DND-41 (cell line): ENCODE measurements at regions not wholly inside any gene's neighbourhood (a gene's known extent, or its start where the extent isn't known, plus 50 kb on each side); places are given as distances from the start of the nearest gene placed in this dataset.

ENCODE experiments used
- ATAC-seq: fragments of 200-7000 bp; cut with Tn5 transposase; 3 replicates; pipeline ENCODE4 v1.9.1; 2021; ENCODE audit warnings: low read depth; ENCODE audit not compliant: insufficient read depth
- DNase-seq: peaks from one replicate; pipeline ENCODE4 v3.0.0-alpha.2; 2020
- H2AFZ ChIP-seq: 2 replicates; pipeline ENCODE4 v1.6.0; 2012; ENCODE audit warnings: low read depth, low read length
- H3K27ac ChIP-seq: 2 replicates; pipeline ENCODE4 v1.5.1; 2012; ENCODE audit warnings: low read length, inconsistent platforms
- H3K27me3 ChIP-seq: fragments of 200-600 bp; sonication (generic); 2 replicates; pipeline ENCODE4 v1.6.0; 2012; ENCODE audit warnings: low read length, mild to moderate bottlenecking, inconsistent platforms; ENCODE audit not compliant: insufficient read depth, poor library complexity
- H3K36me3 ChIP-seq: 2 replicates; pipeline ENCODE4 v1.5.1; 2012; ENCODE audit warnings: low read length, inconsistent platforms; ENCODE audit not compliant: insufficient read depth
- H3K4me1 ChIP-seq: 2 replicates; pipeline ENCODE4 v1.5.1; 2012; ENCODE audit warnings: mild to moderate bottlenecking, low read length; ENCODE audit not compliant: insufficient read depth
- H3K4me2 ChIP-seq: 2 replicates; pipeline ENCODE4 v1.6.0; 2012; ENCODE audit warnings: mild to moderate bottlenecking, moderate library complexity, low read length, inconsistent platforms; ENCODE audit not compliant: insufficient read depth
- H3K4me3 ChIP-seq, 2 experiments: fragments of 200-600 bp in 1 of 2; shearing (Covaris generic) in 1 of 2; 2 replicates each; pipeline ENCODE4 v1.5.1; 2012 to 2016; ENCODE audit warnings: inconsistent platforms in 2 of 2, low read length in 2 of 2, mild to moderate bottlenecking in 2 of 2, low read depth in 1 of 2, moderate library complexity in 1 of 2
- H3K79me2 ChIP-seq: 2 replicates; pipeline ENCODE4 v1.6.0; 2012; ENCODE audit warnings: low read length, inconsistent platforms; ENCODE audit not compliant: insufficient read depth
- H3K9ac ChIP-seq: 2 replicates; pipeline ENCODE4 v1.6.0; 2012; ENCODE audit warnings: low read depth, mild to moderate bottlenecking, inconsistent platforms, low read length, moderate library complexity
- H3K9me3 ChIP-seq: 2 replicates; pipeline ENCODE4 v1.5.1; 2012; ENCODE audit warnings: low read length, moderate library complexity, mild to moderate bottlenecking, inconsistent platforms; ENCODE audit not compliant: insufficient read depth, severe bottlenecking
- H4K20me1 ChIP-seq: 2 replicates; pipeline ENCODE4 v1.6.0; 2012; ENCODE audit warnings: low read length; ENCODE audit not compliant: insufficient read depth
- CTCF ChIP-seq: IDR thresholded peaks from 2 replicates; pipeline ENCODE4 v1.5.1; 2012; ENCODE audit warnings: borderline replicate concordance, low read length, moderate library complexity, mild to moderate bottlenecking; ENCODE audit not compliant: poor library complexity, severe bottlenecking; ENCODE audit errors: extremely low read depth
- EZH2 ChIP-seq: IDR thresholded peaks from 3 replicates; pipeline ENCODE4 v1.6.1; 2012; ENCODE audit warnings: borderline replicate concordance, low read depth, mild to moderate bottlenecking, moderate library complexity, low read length, inconsistent platforms; ENCODE audit not compliant: severe bottlenecking

GRCh38 chr7:153457746-153458145 is 594.5 kb upstream of the DPP6 start:
- H4K20me1 ChIP-seq = no peaks in the 10 kb centered on the region
- H3K9me3 ChIP-seq = peaks cover 13% of the 10 kb centered on the region
- no peak overlapping the region for H3K9ac ChIP-seq
- H3K4me1 ChIP-seq = no peaks in the 10 kb centered on the region
- H3K27ac ChIP-seq = no peak overlapping the region
- no peak overlapping the region for H3K4me2 ChIP-seq
- H3K27me3 ChIP-seq = no peaks in the 10 kb centered on the region
- no peaks in the 10 kb centered on the region for H3K79me2 ChIP-seq
- TF ChIP-seq CTCF (no peak), EZH2 (no peak)
- DNase-seq = no peak
- no peak overlapping the region for H2AFZ ChIP-seq
- no peak overlapping the region for H3K4me3 ChIP-seq
- no peaks in the 10 kb centered on the region for H3K36me3 ChIP-seq
- ATAC-seq = no peak

- no peak overlapping the region for H3K4me2 ChIP-seq
- H3K9ac ChIP-seq = no peak overlapping the region
- H3K4me1 ChIP-seq = no peaks in the 10 kb centered on the region
- H3K27me3 ChIP-seq = no peaks in the 10 kb centered on the region
- no peaks in the 10 kb centered on the region for H3K79me2 ChIP-seq
- no peaks in the 10 kb centered on the region for H4K20me1 ChIP-seq
- TF ChIP-seq EZH2 (no peak), CTCF (no peak)
- DNase-seq (no peak), ATAC-seq (no peak)
- no peak overlapping the region for H3K27ac ChIP-seq
- peaks cover 4% of the 10 kb centered on the region for H3K9me3 ChIP-seq
- no peak overlapping the region for H2AFZ ChIP-seq
- H3K4me3 ChIP-seq = no peak overlapping the region
- H3K36me3 ChIP-seq = no peaks in the 10 kb centered on the region
These were observed 582.1 kb upstream of the DPP6 start for GRCh38 chr7:153470004-153470671.

GRCh38 chr7:153472516-153472915 is 579.7 kb upstream of the DPP6 start:
- H3K27ac ChIP-seq = no peak overlapping the region
- H3K36me3 ChIP-seq = no peaks in the 10 kb centered on the region
- H3K79me2 ChIP-seq = no peaks in the 10 kb centered on the region
- H3K27me3 ChIP-seq = no peaks in the 10 kb centered on the region
- no peak for DNase-seq
- H3K4me2 ChIP-seq = no peak overlapping the region
- no peak overlapping the region for H3K9ac ChIP-seq
- no peaks in the 10 kb centered on the region for H4K20me1 ChIP-seq
- TF ChIP-seq EZH2 (no peak), CTCF (no peak)
- H2AFZ ChIP-seq = no peak overlapping the region
- peaks cover 2% of the 10 kb centered on the region for H3K9me3 ChIP-seq
- H3K4me3 ChIP-seq = no peak overlapping the region
- ATAC-seq = no peak
- H3K4me1 ChIP-seq = no peaks in the 10 kb centered on the region
